MG63 (cell line): ENCODE measurements at regions not wholly inside any gene's neighbourhood (a gene's known extent, or its start where the extent isn't known, plus 50 kb on each side); places are given as distances from the start of the nearest gene placed in this dataset.

Experiments used
- DNase-seq: peaks from one replicate; pipeline ENCODE4 v3.0.0-alpha.2; 2020
- H3K27me3 ChIP-seq: fragments of 250-450 bp; sonication (Bioruptor Pico); 2 replicates; pipeline ENCODE4 v1.5.1; 2020; ENCODE audit warnings: mild to moderate bottlenecking, moderate library complexity
- H3K36me3 ChIP-seq: fragments of 250-450 bp; sonication (Bioruptor Pico); 2 replicates; pipeline ENCODE4 v1.5.1; 2020; ENCODE audit warnings: mild to moderate bottlenecking, moderate library complexity
- H3K4me3 ChIP-seq: fragments of 250-450 bp; sonication (Bioruptor Pico); 2 replicates; pipeline ENCODE4 v1.5.1; 2020; ENCODE audit warnings: mild to moderate bottlenecking, moderate library complexity
- H3K9me3 ChIP-seq: fragments of 250-450 bp; sonication (Bioruptor Pico); 2 replicates; pipeline ENCODE4 v1.5.1; 2020; ENCODE audit warnings: mild to moderate bottlenecking, moderate library complexity

DNA sequence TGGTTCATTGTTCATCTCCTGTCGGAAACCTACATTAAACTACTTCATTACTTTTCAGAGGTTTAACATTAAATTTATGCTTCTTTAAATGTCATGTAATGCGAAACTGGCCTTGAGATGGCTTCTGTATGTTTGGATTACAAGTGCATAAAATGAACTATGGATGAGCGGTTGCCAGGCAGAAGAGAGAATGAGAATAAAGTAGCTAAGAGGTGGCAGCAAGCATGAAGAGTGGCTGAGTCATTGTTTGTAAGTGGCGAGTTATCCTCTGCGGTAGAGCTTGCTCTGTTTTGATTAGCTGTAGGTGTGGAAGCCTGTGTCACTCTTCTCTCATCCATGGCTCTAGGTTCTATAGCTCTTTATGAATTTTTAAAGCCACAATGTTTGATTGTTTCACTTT is 1139.6 kb upstream of the PCDH9 start:
- no peak for DNase-seq
- Histone ChIP-seq H3K36me3 (no peaks in the 10 kb centered on the region), H3K9me3 (no peaks in the 10 kb centered on the region), H3K27me3 (no peaks in the 10 kb centered on the region), H3K4me3 (no peak overlapping the region)

- Histone ChIP-seq H3K27me3 (no peaks in the 10 kb centered on the region), H3K36me3 (no peaks in the 10 kb centered on the region), H3K4me3 (no peak overlapping the region), H3K9me3 (no peaks in the 10 kb centered on the region)
- DNase-seq: no peak
Observed at GRCh38 chr13:68368922-68369321, 1138.8 kb upstream of the PCDH9 start.

GRCh38 chr13:68359105-68359504 is 1129.0 kb upstream of the PCDH9 start:
- Histone ChIP-seq H3K4me3 (no peak overlapping the region), H3K36me3 (no peaks in the 10 kb centered on the region), H3K9me3 (no peaks in the 10 kb centered on the region), H3K27me3 (no peaks in the 10 kb centered on the region)
- DNase-seq: no peak

DNA sequence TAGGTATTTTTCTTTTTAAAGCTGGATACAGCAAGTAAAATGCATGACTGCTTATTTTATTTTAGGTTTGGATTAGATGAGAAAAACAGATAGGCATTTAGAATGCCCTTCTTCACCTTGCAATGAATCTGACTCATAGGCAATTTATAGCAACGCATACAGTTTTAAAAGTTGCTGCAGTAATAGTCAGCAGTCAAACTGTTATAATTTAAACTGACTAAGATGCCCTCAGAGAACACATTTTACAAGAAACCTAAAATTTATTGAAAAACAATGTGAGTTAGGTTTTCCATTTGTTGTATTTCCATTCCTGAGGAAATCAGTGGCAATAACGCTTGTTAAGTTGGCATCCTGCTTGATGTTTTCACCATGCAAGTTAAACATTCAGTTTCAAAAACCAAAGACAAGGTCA is 1128.2 kb upstream of the PCDH9 start:
- Histone ChIP-seq H3K27me3 (no peaks in the 10 kb centered on the region), H3K9me3 (no peaks in the 10 kb centered on the region), H3K4me3 (no peak overlapping the region), H3K36me3 (no peaks in the 10 kb centered on the region)
- no peak for DNase-seq

DNA sequence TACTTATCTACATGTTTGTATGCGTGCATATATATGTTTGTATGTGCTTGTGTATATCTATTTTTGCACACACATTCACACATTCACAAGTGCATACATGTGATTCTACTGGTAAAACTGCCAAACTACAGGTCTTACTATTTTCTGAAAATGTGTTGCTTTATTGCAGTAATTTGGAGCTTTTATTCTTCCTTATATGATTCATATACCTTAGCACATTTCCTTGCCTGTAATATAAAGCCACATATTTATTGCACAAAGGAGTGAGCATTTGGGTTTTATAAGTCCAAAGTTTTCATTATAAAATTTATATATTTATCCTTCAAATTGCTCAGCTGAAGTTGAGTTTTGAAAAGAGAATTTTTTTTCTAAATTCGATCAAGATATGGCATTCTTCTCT is 1120.4 kb upstream of the PCDH9 start:
- Histone ChIP-seq H3K36me3 (no peaks in the 10 kb centered on the region), H3K4me3 (no peak overlapping the region), H3K27me3 (no peaks in the 10 kb centered on the region; the same call in 1 of the 2 replicates), H3K9me3 (no peaks in the 10 kb centered on the region)
- no peak for DNase-seq

GRCh38 chr13:68347220-68347619 is 1117.1 kb upstream of the PCDH9 start:
- H3K4me3 ChIP-seq: no peak overlapping the region
- H3K36me3 ChIP-seq: no peaks in the 10 kb centered on the region
- H3K27me3 ChIP-seq: no peaks in the 10 kb centered on the region; the same call in 1 of the 2 replicates
- no peaks in the 10 kb centered on the region for H3K9me3 ChIP-seq
- DNase-seq: no peak

GRCh38 chr13:68345963-68346531 is 1115.9 kb upstream of the PCDH9 start:
- no peaks in the 10 kb centered on the region; the same call in 1 of the 2 replicates for H3K27me3 ChIP-seq
- no peaks in the 10 kb centered on the region for H3K36me3 ChIP-seq
- H3K9me3 ChIP-seq: no peaks in the 10 kb centered on the region; the same call in 1 of the 2 replicates
- DNase-seq: no peak
- H3K4me3 ChIP-seq: no peak overlapping the region

GRCh38 chr13:68323124-68323523 is 1093.0 kb upstream of the PCDH9 start:
- Histone ChIP-seq H3K27me3 (no peaks in the 10 kb centered on the region), H3K9me3 (no peaks in the 10 kb centered on the region), H3K4me3 (no peak overlapping the region), H3K36me3 (no peaks in the 10 kb centered on the region)
- no peak for DNase-seq

- no peak for DNase-seq
- Histone ChIP-seq H3K9me3 (no peaks in the 10 kb centered on the region), H3K4me3 (no peak overlapping the region), H3K27me3 (no peaks in the 10 kb centered on the region), H3K36me3 (no peaks in the 10 kb centered on the region)
Observed at GRCh38 chr13:68319384-68319783, 1089.2 kb upstream of the PCDH9 start.

DNA sequence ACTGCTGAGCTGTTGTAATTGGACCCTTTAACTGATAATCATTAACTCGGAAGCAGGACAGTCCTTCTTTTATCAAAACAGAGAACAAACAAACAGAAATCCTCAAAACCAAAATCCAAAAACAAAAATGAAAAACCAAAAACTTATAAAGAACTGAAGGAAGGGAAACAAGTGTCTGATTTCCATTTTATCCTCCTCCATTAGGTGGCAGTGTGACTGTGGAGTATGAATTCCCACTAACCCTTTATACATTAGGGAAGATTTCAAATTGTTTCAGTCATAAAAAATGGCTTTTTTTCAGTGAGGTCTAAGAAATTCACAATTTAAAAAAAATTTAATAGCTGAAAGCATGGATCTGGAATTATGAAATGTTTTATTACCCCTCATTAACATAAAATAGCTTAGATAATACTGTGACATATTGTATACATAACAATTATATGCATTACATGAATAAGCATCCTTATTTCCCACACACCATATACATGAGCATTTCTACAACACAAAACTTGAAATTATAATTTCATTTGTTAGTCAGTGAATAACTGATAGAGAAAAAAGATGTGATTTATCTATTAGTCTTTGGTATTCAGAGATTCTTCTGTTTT is 1074.3 kb upstream of the PCDH9 start:
- no peaks in the 10 kb centered on the region for H3K27me3 ChIP-seq
- H3K4me3 ChIP-seq: no peak overlapping the region
- DNase-seq: no peak
- no peaks in the 10 kb centered on the region for H3K9me3 ChIP-seq
- H3K36me3 ChIP-seq: no peaks in the 10 kb centered on the region

DNA sequence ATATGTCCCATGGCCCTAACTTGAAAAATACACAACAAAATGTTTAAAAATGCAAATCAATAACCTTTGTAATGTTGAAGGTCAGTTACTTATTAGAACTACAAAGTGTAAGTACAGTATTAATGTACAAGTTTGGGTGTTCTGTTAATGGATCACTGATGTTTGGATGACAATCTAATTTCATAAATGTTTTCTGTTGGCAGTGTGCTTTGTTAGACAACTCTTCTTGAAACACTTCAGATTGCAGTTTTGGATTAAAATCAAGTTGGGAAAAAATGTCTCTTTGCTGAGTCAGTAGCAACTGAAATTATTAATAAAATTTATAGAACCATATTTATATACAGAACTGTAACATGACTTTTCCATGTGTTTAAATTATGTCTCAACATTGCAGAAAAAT is 1063.5 kb upstream of the PCDH9 start:
- Histone ChIP-seq H3K9me3 (no peaks in the 10 kb centered on the region), H3K27me3 (0 out of 2 replicates have a peak, but pooled peaks cover 2% of the 10 kb centered on the region), H3K4me3 (no peak overlapping the region), H3K36me3 (no peaks in the 10 kb centered on the region)
- DNase-seq: no peak

GRCh38 chr13:68292601-68293000 is 1062.5 kb upstream of the PCDH9 start:
- H3K9me3 ChIP-seq: no peaks in the 10 kb centered on the region
- no peaks in the 10 kb centered on the region for H3K27me3 ChIP-seq
- no peak for DNase-seq
- no peak overlapping the region for H3K4me3 ChIP-seq
- no peaks in the 10 kb centered on the region for H3K36me3 ChIP-seq

DNA sequence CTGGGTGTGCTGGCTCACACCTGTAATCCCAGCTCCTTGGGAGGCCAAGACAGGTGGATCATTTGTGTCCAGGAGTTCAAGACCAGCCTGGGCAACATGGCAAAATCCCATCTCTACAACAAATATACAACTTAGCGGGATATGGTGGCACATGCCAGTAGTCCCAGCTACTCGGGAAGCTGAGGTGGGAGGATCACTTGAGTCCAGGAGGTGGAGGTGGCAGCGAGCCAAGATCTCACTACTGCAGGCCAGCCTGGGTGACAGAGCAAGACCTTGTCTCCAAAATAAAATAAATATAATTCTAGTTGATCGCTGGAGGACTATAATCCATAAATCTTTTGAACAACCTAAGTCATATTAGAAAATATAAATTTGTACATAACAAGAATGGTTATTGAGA is 1061.5 kb upstream of the PCDH9 start:
- no peak for DNase-seq
- no peaks in the 10 kb centered on the region for H3K27me3 ChIP-seq
- no peak overlapping the region for H3K4me3 ChIP-seq
- no peaks in the 10 kb centered on the region for H3K36me3 ChIP-seq
- H3K9me3 ChIP-seq: no peaks in the 10 kb centered on the region

GRCh38 chr13:68275758-68276157 is 1045.6 kb upstream of the PCDH9 start:
- Histone ChIP-seq H3K9me3 (no peaks in the 10 kb centered on the region), H3K36me3 (no peaks in the 10 kb centered on the region), H3K4me3 (no peak overlapping the region), H3K27me3 (no peaks in the 10 kb centered on the region)
- DNase-seq: no peak

- Histone ChIP-seq H3K4me3 (no peak overlapping the region), H3K27me3 (no peaks in the 10 kb centered on the region), H3K36me3 (no peaks in the 10 kb centered on the region), H3K9me3 (no peaks in the 10 kb centered on the region)
- DNase-seq: no peak
Observed at GRCh38 chr13:68272652-68273051, 1042.5 kb upstream of the PCDH9 start.

DNA sequence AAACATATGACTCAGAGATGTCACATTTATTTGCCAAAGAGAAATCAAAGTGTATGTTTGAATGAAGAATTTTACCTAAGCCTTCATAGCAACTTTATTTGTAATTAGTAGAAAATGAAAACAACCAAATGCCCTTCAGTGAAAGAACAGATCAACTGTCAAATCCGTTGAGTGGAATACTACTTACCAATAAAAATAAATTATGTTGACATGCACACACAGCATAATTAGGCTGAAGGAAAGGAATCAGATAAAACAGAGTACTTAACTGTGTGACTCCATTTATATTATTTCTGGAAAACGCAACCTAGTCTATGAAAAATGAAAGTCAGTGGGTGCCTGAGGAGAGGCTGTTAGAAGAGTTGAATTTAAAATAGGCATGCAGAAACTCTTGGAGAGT is 1034.6 kb upstream of the PCDH9 start:
- Histone ChIP-seq H3K9me3 (no peaks in the 10 kb centered on the region), H3K4me3 (no peak overlapping the region), H3K36me3 (no peaks in the 10 kb centered on the region), H3K27me3 (no peaks in the 10 kb centered on the region)
- DNase-seq: no peak

- no peaks in the 10 kb centered on the region for H3K27me3 ChIP-seq
- no peak overlapping the region for H3K4me3 ChIP-seq
- no peak for DNase-seq
- no peaks in the 10 kb centered on the region for H3K9me3 ChIP-seq
- no peaks in the 10 kb centered on the region for H3K36me3 ChIP-seq
Observed at GRCh38 chr13:68261105-68261504, 1031.0 kb upstream of the PCDH9 start.

- DNase-seq: no peak
- Histone ChIP-seq H3K27me3 (no peaks in the 10 kb centered on the region), H3K9me3 (no peaks in the 10 kb centered on the region), H3K36me3 (no peaks in the 10 kb centered on the region), H3K4me3 (no peak overlapping the region)
Observed at GRCh38 chr13:68257111-68257842, 1027.1 kb upstream of the PCDH9 start.
